IPS-15b (cell line): ENCODE measurements at regions not wholly inside any gene's neighbourhood (a gene's known extent, or its start where the extent isn't known, plus 50 kb on each side); places are given as distances from the start of the nearest gene placed in this dataset.

ENCODE experiments used
- H3K27me3 ChIP-seq: one replicate; pipeline ENCODE4 v1.6.1; 2013; ENCODE audit warnings: low read length; ENCODE audit not compliant: control insufficient read depth, insufficient read depth
- H3K36me3 ChIP-seq: one replicate; pipeline ENCODE4 v1.6.1; 2013; ENCODE audit warnings: low read length; ENCODE audit not compliant: control insufficient read depth, insufficient read depth
- H3K4me1 ChIP-seq: one replicate; pipeline ENCODE4 v1.6.1; 2013; ENCODE audit warnings: mild to moderate bottlenecking, low read length; ENCODE audit not compliant: control insufficient read depth, insufficient read depth
- H3K4me3 ChIP-seq: one replicate; pipeline ENCODE4 v1.5.1; 2013; ENCODE audit warnings: low read depth, low read length
- H3K9ac ChIP-seq: one replicate; pipeline ENCODE4 v1.6.1; 2013; ENCODE audit warnings: low read depth, mild to moderate bottlenecking, low read length
- H3K9me3 ChIP-seq: one replicate; pipeline ENCODE4 v1.6.1; 2013; ENCODE audit warnings: mild to moderate bottlenecking, low read length; ENCODE audit not compliant: control insufficient read depth, insufficient read depth

GRCh38 chr1:115577513-115577912 lies 64.3 kb upstream of the VANGL1 start:
- no peaks in the 10 kb centered on the region for H3K27me3 ChIP-seq

GRCh38 chr1:115575661-115576060 lies 66.1 kb upstream of the VANGL1 start:
- H3K27me3 ChIP-seq, result no peaks in the 10 kb centered on the region
- no peaks in the 10 kb centered on the region for H3K36me3 ChIP-seq
- no peak overlapping the region for H3K9ac ChIP-seq
- H3K4me1 ChIP-seq, result no peaks in the 10 kb centered on the region
- H3K4me3 ChIP-seq, result no peak overlapping the region
- H3K9me3 ChIP-seq, result peaks cover 6% of the 10 kb centered on the region

More at GRCh38 chr1:115577513-115577912, 64.3 kb upstream of the VANGL1 start:
- H3K36me3 ChIP-seq, result no peaks in the 10 kb centered on the region
- no peaks in the 10 kb centered on the region for H3K4me1 ChIP-seq
- H3K4me3 ChIP-seq, result no peak overlapping the region
- H3K9me3 ChIP-seq, result peaks cover 5% of the 10 kb centered on the region
- no peak overlapping the region for H3K9ac ChIP-seq

- no peaks in the 10 kb centered on the region for H3K27me3 ChIP-seq
- H3K9ac ChIP-seq, result no peak overlapping the region
- no peak overlapping the region for H3K4me3 ChIP-seq
- H3K9me3 ChIP-seq, result peaks cover 8% of the 10 kb centered on the region
- no peaks in the 10 kb centered on the region for H3K4me1 ChIP-seq
- no peaks in the 10 kb centered on the region for H3K36me3 ChIP-seq
Measured at GRCh38 chr1:115572710-115573109, 69.1 kb upstream of the VANGL1 start.

GRCh38 chr1:115567431-115567830 lies 74.3 kb upstream of the VANGL1 start:
- H3K4me1 ChIP-seq, result no peaks in the 10 kb centered on the region
- H3K4me3 ChIP-seq, result no peak overlapping the region
- no peaks in the 10 kb centered on the region for H3K36me3 ChIP-seq
- no peak overlapping the region for H3K9ac ChIP-seq
- peaks cover 3% of the 10 kb centered on the region for H3K9me3 ChIP-seq
- peaks cover 12% of the 10 kb centered on the region for H3K27me3 ChIP-seq

GRCh38 chr1:115565791-115566190 lies 76.0 kb upstream of the VANGL1 start:
- Histone ChIP-seq H3K36me3 (no peaks in the 10 kb centered on the region), H3K4me1 (no peaks in the 10 kb centered on the region), H3K27me3 (peaks cover 12% of the 10 kb centered on the region), H3K9ac (no peak overlapping the region), H3K9me3 (peaks cover 3% of the 10 kb centered on the region), H3K4me3 (no peak overlapping the region)

- Histone ChIP-seq H3K4me3 (no peak overlapping the region), H3K27me3 (peaks cover 12% of the 10 kb centered on the region), H3K9me3 (peaks cover 3% of the 10 kb centered on the region), H3K36me3 (no peaks in the 10 kb centered on the region), H3K9ac (no peak overlapping the region), H3K4me1 (no peaks in the 10 kb centered on the region)
Measured at GRCh38 chr1:115565353-115565752, 76.4 kb upstream of the VANGL1 start.

- H3K9me3 ChIP-seq, result peaks cover 3% of the 10 kb centered on the region
- no peaks in the 10 kb centered on the region for H3K4me1 ChIP-seq
- peak overlapping the region; percentile 18 for H3K4me3 ChIP-seq
- peaks cover 12% of the 10 kb centered on the region for H3K27me3 ChIP-seq
- H3K36me3 ChIP-seq, result no peaks in the 10 kb centered on the region
- H3K9ac ChIP-seq, result no peak overlapping the region
Measured at GRCh38 chr1:115564201-115564600, 77.6 kb upstream of the VANGL1 start.

GRCh38 chr1:115560027-115560426 lies 81.7 kb upstream of the VANGL1 start:
- Histone ChIP-seq H3K27me3 (peaks cover 7% of the 10 kb centered on the region), H3K4me1 (no peaks in the 10 kb centered on the region), H3K36me3 (no peaks in the 10 kb centered on the region), H3K9me3 (no peaks in the 10 kb centered on the region), H3K4me3 (no peak overlapping the region), H3K9ac (no peak overlapping the region)

GRCh38 chr1:115558275-115558674 lies 83.5 kb upstream of the VANGL1 start:
- Histone ChIP-seq H3K4me3 (no peak overlapping the region), H3K4me1 (no peaks in the 10 kb centered on the region), H3K9me3 (no peaks in the 10 kb centered on the region), H3K27me3 (no peaks in the 10 kb centered on the region), H3K36me3 (no peaks in the 10 kb centered on the region), H3K9ac (no peak overlapping the region)

GRCh38 chr1:115557715-115558114 lies 84.1 kb upstream of the VANGL1 start:
- H3K4me1 ChIP-seq, result no peaks in the 10 kb centered on the region
- H3K9me3 ChIP-seq, result no peaks in the 10 kb centered on the region
- no peak overlapping the region for H3K9ac ChIP-seq
- no peaks in the 10 kb centered on the region for H3K36me3 ChIP-seq
- no peak overlapping the region for H3K4me3 ChIP-seq
- H3K27me3 ChIP-seq, result no peaks in the 10 kb centered on the region

- Histone ChIP-seq H3K4me1 (no peaks in the 10 kb centered on the region), H3K9ac (no peak overlapping the region), H3K27me3 (no peaks in the 10 kb centered on the region), H3K4me3 (no peak overlapping the region), H3K9me3 (no peaks in the 10 kb centered on the region), H3K36me3 (no peaks in the 10 kb centered on the region)
Measured at GRCh38 chr1:115556236-115556635, 85.5 kb upstream of the VANGL1 start.

- no peaks in the 10 kb centered on the region for H3K36me3 ChIP-seq
- H3K9ac ChIP-seq, result no peak overlapping the region
- no peaks in the 10 kb centered on the region for H3K9me3 ChIP-seq
- no peaks in the 10 kb centered on the region for H3K27me3 ChIP-seq
- no peak overlapping the region for H3K4me3 ChIP-seq
- H3K4me1 ChIP-seq, result no peaks in the 10 kb centered on the region
Measured at GRCh38 chr1:115555446-115555845, 86.3 kb upstream of the VANGL1 start.

- H3K36me3 ChIP-seq, result no peaks in the 10 kb centered on the region
- no peaks in the 10 kb centered on the region for H3K27me3 ChIP-seq
- H3K4me1 ChIP-seq, result peaks cover 2% of the 10 kb centered on the region
- H3K9me3 ChIP-seq, result no peaks in the 10 kb centered on the region
- H3K4me3 ChIP-seq, result no peak overlapping the region
- no peak overlapping the region for H3K9ac ChIP-seq
Measured at GRCh38 chr1:115547696-115548095, 94.1 kb upstream of the VANGL1 start.
